Right lobe of liver (tissue), 4 donors: ENCODE measurements at regions not wholly inside any gene's neighbourhood (a gene's known extent, or its start where the extent isn't known, plus 50 kb on each side); places are given as distances from the start of the nearest gene placed in this dataset.

Experiments
- POLR2A ChIP-seq: fragments of 450-650 bp; IDR thresholded peaks from one replicate; pipeline ENCODE4 v1.6.1; 2017; ENCODE audit warnings: antibody characterized with exemption, mild to moderate bottlenecking
- TF ChIP-seq, protein P1 (sequence below), 4 donors: fragments of 200-600 bp in 3 of 4; fragments of 450-650 bp in 1 of 4; IDR thresholded peaks; one replicate each; pipeline versions ENCODE4 v1.5.1 to v1.8.0; 2016 to 2022; ENCODE audit warnings: antibody characterized with exemption in 4 of 4, mild to moderate bottlenecking in 2 of 4
- donor health status: DM: no; HTN: no; CAD: no.
- donor health status: DM: no; HTN: no; CAD: no.
- donor health status: DM: no; HTN: yes; CAD: no.

DNA sequence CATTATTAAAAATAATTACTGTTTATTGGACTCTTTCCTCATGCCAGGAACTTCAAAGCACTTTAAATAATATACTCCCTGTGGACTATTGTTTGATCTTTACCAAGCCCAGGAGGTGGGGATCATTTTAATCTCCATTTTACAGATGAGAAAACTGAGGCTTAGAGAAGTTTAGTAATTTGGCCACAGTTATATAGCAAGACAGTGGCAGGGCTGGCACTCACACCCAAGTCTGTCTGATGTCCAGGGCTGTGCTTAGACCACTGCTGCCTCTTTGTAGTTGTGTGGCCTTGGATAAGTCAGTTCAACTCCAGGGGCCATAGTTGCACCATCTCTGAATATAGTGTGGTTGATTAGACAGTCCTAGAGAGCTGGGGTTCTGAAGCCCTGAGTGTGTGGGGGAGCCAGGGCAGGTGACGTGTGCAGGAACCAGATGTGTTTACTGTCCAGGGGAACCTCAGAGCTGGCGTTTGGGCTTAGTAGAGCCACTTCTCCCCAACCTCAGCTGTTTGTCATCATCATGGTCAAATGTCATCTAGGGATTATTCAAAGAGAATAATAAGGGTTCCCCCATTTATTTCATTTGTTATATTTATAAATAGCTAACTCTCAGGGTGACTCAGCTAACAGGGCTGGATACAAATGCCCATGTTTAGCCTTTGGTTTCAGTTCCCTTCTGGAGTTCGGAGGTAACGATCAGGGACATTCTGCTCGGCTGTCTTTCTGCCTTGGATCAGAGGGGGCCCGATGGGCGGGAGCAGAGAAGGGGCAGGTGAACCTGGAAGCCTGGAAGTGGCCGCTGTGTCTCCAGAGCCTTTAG, 68.0 kb downstream of the BOLA3 start:
- TF ChIP-seq, protein P1, sequence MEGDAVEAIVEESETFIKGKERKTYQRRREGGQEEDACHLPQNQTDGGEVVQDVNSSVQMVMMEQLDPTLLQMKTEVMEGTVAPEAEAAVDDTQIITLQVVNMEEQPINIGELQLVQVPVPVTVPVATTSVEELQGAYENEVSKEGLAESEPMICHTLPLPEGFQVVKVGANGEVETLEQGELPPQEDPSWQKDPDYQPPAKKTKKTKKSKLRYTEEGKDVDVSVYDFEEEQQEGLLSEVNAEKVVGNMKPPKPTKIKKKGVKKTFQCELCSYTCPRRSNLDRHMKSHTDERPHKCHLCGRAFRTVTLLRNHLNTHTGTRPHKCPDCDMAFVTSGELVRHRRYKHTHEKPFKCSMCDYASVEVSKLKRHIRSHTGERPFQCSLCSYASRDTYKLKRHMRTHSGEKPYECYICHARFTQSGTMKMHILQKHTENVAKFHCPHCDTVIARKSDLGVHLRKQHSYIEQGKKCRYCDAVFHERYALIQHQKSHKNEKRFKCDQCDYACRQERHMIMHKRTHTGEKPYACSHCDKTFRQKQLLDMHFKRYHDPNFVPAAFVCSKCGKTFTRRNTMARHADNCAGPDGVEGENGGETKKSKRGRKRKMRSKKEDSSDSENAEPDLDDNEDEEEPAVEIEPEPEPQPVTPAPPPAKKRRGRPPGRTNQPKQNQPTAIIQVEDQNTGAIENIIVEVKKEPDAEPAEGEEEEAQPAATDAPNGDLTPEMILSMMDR (IDR thresholded peaks at IDR 0.05) = no peak
- TF ChIP-seq POLR2A = no peak
